GM19328 (cell line): ENCODE measurements at regions not wholly inside any gene's neighbourhood (a gene's known extent, or its start where the extent isn't known, plus 50 kb on each side); places are given as distances from the start of the nearest gene placed in this dataset.

Experiments used
- ATAC-seq: cut with Tn5 transposase; IDR thresholded peaks from one replicate; pipeline ENCODE4 v1.9.1; 2021; ENCODE audit warnings: mild to moderate bottlenecking, moderate library complexity; ENCODE audit not compliant: unreplicated experiment

DNA sequence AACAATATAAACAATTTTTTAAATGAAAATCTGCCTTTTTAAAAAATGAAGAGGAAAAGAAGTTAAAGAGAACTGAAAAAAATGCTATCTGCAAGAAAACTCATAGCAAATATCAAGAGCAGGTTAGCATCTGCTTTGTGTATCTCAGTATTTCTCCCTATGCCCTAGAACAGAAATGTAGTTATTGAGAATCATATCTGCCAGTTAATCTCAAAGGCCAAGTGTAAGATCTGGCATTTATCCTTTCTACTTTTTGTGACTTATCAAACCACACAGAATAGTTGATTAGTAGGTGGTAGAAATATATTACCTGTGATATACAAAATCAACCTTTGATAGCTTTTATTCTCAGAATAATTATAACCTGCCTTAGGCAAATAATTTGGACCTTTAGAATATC lies 1699.8 kb downstream of the EFNA5 start:
- ATAC-seq, result no peak

GRCh38 chr5:105968981-105969380 lies 1701.8 kb downstream of the EFNA5 start:
- no peak for ATAC-seq

GRCh38 chr5:105963696-105964255 lies 1707.0 kb downstream of the EFNA5 start:
- ATAC-seq, result no peak

DNA sequence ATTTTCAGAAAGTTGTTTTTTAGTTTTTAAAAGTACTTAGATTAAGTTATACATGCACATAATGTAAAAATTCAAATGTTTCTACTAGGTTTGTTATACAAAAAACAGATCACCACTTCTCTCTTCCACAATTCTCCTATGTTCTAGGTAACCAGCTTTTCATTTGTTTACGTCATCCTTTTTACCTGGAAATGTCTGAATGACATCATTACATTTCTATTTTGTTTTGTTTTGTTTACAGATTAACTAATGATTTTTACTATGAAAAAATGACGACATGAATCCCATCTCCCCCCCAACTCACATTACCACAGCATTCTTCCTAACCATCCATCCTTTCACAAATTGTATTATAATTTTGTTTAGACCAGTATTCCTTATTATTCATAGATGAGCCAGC lies 1709.2 kb downstream of the EFNA5 start:
- no peak for ATAC-seq

- ATAC-seq, result no peak
Observed at GRCh38 chr5:105956456-105957196, 1714.1 kb downstream of the EFNA5 start.

GRCh38 chr5:105954341-105954740 lies 1716.4 kb downstream of the EFNA5 start:
- no peak for ATAC-seq

- ATAC-seq, result no peak
Observed at GRCh38 chr5:105953616-105954015, 1717.1 kb downstream of the EFNA5 start.

GRCh38 chr5:105952875-105953274 lies 1717.9 kb downstream of the EFNA5 start:
- ATAC-seq, result no peak

DNA sequence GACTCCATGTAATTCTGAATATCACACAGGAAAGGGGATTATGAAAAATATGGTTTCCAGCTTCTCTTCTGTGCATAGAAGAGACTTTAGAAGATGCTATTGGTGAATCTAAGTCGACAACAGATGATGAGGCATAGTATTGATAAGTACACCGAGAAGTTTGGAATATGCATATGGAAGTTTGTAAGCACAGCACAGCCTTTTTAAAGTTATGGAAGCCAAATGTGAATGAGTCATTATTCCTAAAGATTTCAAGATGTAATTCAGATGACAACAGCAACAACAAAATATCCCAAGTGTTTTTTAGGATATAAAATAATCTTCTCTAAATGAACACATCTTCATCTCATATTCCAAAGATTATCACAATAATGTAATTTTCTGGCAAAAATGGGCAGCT lies 1723.3 kb downstream of the EFNA5 start:
- no peak for ATAC-seq

GRCh38 chr5:105945203-105945972 lies 1725.3 kb downstream of the EFNA5 start:
- ATAC-seq, result no peak

DNA sequence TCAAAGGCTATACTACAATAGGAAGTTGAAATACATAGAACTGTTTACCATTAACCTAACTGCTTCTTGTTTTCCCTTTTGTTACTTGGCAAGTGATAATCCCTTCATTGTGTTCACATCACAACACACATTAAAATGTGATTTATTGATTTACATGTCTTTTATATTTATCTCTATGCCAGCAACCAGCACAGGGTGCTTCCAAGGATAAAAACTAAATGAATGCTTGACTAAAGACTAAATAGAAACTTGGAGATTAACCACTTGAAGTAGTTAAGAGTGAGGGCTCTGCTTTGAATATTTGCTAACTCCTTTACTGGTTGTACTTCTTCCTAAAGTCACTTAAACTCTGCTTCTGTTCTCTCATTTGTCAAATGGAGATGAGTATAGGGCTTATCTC lies 1730.6 kb downstream of the EFNA5 start:
- no peak for ATAC-seq

- ATAC-seq, result no peak
Observed at GRCh38 chr5:105934171-105934570, 1736.6 kb downstream of the EFNA5 start.

GRCh38 chr5:105931881-105932421 lies 1738.8 kb downstream of the EFNA5 start:
- ATAC-seq, result no peak

- no peak for ATAC-seq
Observed at GRCh38 chr5:105929858-105930257, 1740.9 kb downstream of the EFNA5 start.

DNA sequence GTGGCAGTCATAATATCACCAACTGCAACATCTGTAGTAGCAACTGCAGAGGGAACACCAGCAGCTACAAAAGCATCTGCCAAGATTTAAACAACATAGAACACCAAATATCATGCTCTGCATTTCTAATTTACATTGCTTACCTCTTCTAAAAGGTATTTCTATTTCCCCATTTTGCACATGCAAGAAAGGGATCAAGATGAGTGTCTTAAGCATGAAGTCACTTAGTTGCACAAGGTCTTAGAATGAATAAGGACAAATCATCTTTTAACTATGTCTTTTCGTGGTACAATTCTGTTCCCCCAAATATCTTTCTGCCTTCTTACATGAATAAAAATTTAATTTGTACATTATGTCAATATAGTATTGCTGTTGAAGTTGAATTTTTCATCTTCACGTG lies 1746.4 kb downstream of the EFNA5 start:
- ATAC-seq, result no peak

GRCh38 chr5:105922574-105922973 lies 1748.2 kb downstream of the EFNA5 start:
- ATAC-seq, result no peak

DNA sequence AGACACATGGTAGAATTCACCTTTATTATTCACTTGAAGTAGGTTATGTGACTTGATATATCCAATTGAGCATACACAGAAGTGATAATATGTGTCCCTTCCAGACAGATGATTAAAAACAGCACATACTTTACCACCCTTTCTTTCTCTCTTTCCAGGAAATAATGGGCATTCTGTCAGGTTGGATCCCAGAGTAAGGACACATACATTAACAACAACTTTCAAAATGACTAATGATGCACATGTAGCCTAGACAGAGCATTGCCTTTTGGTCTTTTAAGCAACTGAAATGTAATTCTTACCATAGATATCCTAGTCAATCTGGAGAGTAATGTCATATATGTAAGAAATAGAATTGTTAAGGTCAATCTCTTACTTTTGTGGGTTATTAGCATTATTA lies 1748.7 kb downstream of the EFNA5 start:
- no peak for ATAC-seq

GRCh38 chr5:105917189-105917588 lies 1753.5 kb downstream of the EFNA5 start:
- ATAC-seq, result no peak

DNA sequence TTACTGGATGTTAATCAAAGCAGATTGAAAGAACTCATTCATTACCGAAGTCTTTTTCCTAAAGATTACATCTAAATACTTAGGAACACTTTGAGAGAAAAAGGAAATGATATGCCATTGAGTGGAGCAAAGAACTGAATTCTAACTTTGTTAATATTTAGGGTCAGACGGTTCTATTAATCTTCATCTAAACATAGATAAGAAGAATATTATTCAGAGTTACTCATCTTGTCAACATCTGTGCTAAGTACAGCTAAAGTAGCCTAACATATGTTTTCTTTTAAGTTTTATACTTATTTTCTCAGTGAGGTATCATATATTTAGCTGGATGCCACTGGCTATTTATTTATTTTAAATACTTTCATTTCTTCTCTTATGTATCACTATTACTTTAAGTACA lies 1763.7 kb downstream of the EFNA5 start:
- ATAC-seq, result no peak

GRCh38 chr5:105905392-105905791 lies 1765.3 kb downstream of the EFNA5 start:
- ATAC-seq, result no peak

DNA sequence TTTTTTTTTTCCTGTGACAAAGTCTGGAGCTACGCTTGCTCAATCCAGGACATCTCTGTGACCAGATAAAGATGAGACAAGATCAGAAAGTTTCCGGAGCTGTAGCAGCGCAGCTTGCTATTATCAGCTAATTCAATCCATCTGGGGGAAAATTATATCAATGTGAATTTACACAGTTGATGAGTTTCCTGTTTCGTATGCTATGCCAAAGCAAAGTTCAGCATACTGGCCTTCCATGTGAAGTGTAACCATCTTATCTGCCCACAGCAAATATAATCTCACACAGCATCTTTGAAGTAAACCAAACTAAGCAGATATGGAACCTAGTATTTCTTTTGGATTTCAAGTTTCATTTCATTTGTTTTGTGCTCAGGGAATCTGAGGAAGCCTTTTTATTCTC lies 1767.7 kb downstream of the EFNA5 start:
- no peak for ATAC-seq

DNA sequence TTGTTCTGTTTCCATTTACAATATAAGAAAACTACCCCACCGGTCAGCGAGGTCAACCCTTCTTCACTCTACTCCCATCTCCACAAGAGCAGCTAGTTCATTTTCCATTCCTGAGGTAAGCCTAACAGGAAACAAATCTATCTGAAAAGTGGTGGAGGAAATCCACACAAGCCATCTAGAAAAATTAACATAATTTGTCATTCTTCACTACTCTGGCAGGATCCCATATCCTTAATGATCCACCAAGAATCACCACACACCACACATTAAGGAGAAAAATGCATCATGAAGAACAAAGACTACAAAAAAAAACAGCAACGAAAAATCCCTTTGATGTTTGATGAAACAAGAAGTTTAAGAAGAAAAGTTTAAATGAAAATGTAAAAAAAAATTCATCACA lies 1771.0 kb downstream of the EFNA5 start:
- ATAC-seq, result no peak
